ENCODE measurements at regions not wholly inside any gene's neighbourhood (a gene's known extent, or its start where the extent isn't known, plus 50 kb on each side); places are given as distances from the start of the nearest gene placed in this dataset.

DNA sequence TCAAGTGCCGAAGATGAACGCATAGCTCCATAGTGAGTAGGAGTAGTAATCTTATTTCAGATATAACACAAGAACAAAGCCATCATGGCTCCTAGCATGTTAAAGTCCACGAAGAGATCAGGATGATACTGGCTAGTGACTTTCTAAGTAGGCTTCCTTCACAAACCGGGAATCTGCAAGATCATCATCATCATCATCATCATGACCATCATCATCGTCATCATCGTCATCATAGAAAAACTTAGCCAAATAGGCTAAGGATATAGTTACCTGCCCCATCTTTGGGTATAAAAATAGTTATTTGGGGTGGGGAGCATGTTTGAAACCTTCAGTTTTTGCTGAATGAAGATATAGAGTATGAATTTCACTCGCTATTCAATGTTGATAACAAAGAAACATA, 57.9 kb downstream of the PYDC2 start:
- no peak overlapping the region for H3K27ac ChIP-seq
- no peak overlapping the region for H3K4me3 ChIP-seq
- intact Hi-C loops (cut with DNase I; ENCODE audit: low total_unique reads), result no loop called here
- no peaks in the 10 kb centered on the region for H3K9me3 ChIP-seq
- H3K36me3 ChIP-seq, result no peaks in the 10 kb centered on the region
- no peaks in the 10 kb centered on the region for H3K27me3 ChIP-seq
- in situ Hi-C loops (cut with MboI; ENCODE audit: low pct_ligation_motif_present in 1 of 4, low pct_unique_long_range_greater_than_20kb in 1 of 4, low sequenced_read_pairs in 3 of 4), result no loop called here
- DNase-seq, result no peak
- WGBS, 2 donors (ENCODE audit: low coverage in 1 of 2), result 79 to 85% methylated on average over 7 of the region's 7 CpGs
- TF ChIP-seq EP300 (IDR thresholded peaks at IDR 0.05; ENCODE audit: low read depth) (no peak), POLR2A (IDR thresholded peaks at IDR 0.05) (no peak), POLR2AphosphoS5 (IDR thresholded peaks at IDR 0.05) (no peak), CTCF (IDR thresholded peaks at IDR 0.05) (no peak)
- H3K4me1 ChIP-seq, result no peaks in the 10 kb centered on the region

DNA sequence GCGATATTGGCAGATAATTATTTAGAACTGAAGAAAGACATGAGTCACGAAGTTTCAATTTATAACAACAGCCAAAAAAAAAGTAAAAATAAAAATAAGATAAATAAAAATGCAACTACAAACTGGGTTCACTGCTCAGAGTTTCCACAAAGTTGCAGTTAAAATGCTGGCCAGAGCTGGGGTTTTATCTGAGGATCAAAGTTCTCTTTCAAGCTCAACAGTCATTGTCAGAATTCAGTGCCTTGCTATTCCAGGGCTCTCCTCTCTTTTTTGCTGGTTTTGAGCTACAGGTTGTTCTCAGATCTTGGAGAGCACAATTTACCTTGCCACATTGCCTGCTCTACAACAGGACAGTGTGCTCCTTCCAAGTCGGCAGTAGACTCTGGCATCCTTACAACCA, 60.1 kb downstream of the PYDC2 start:
- WGBS, 2 donors (ENCODE audit: low coverage in 1 of 2), result 82 to 83% methylated on average over 2 to 3 of the region's 3 CpGs
- no peak overlapping the region for H3K27ac ChIP-seq
- H3K4me1 ChIP-seq, result no peaks in the 10 kb centered on the region
- no peak for DNase-seq
- H3K36me3 ChIP-seq, result no peaks in the 10 kb centered on the region
- H3K9me3 ChIP-seq, result no peaks in the 10 kb centered on the region
- no peaks in the 10 kb centered on the region for H3K27me3 ChIP-seq
- intact Hi-C loops (cut with DNase I; ENCODE audit: low total_unique reads), result no loop called here
- TF ChIP-seq CTCF (IDR thresholded peaks at IDR 0.05) (no peak), EP300 (IDR thresholded peaks at IDR 0.05; ENCODE audit: low read depth) (no peak)
- in situ Hi-C loops (cut with MboI; ENCODE audit: low pct_ligation_motif_present in 1 of 4, low pct_unique_long_range_greater_than_20kb in 1 of 4, low sequenced_read_pairs in 3 of 4), result no loop called here
- no peak overlapping the region for H3K4me3 ChIP-seq

DNA sequence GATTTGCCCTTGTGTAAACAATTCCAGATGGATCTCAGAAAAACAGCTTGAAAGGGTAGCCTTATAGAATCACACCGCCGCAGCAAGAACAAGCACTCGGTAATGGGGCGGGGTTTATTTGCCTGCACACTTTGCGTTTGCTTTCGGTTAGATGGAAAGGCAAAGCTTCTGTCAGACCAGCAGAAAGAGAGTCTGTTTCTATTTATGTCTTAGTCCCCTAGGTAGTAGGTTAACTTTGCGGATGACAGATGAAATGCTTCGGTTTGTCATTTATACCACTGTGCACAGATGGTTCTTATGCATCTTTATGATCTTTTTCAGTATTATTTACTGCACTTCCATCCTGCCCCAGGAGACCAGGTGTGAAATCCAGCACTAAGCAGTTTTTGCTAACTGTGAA, 62.2 kb downstream of the PYDC2 start:
- in situ Hi-C loops (cut with MboI; ENCODE audit: low pct_ligation_motif_present in 1 of 4, low pct_unique_long_range_greater_than_20kb in 1 of 4, low sequenced_read_pairs in 3 of 4), result no loop called here
- no peaks in the 10 kb centered on the region for H3K36me3 ChIP-seq
- intact Hi-C loops (cut with DNase I; ENCODE audit: low total_unique reads), result no loop called here
- H3K4me1 ChIP-seq, result no peaks in the 10 kb centered on the region
- H3K27me3 ChIP-seq, result no peaks in the 10 kb centered on the region
- TF ChIP-seq POLR2A (IDR thresholded peaks at IDR 0.05), result no peak
- H3K9me3 ChIP-seq, result no peaks in the 10 kb centered on the region
- WGBS, 2 donors (ENCODE audit: low coverage in 1 of 2), result 46 to 70% methylated on average over 6 to 8 of the region's 8 CpGs
- H3K27ac ChIP-seq, result no peak overlapping the region
- no peak overlapping the region for H3K4me3 ChIP-seq
- no peak for DNase-seq

GRCh38 chr3:191528589-191528988, 67.6 kb downstream of the PYDC2 start:
- intact Hi-C loops (cut with DNase I; ENCODE audit: low total_unique reads) (no loop called here), in situ Hi-C loops (cut with MboI; ENCODE audit: low pct_ligation_motif_present in 1 of 4, low pct_unique_long_range_greater_than_20kb in 1 of 4, low sequenced_read_pairs in 3 of 4) (no loop called here)
- no peaks in the 10 kb centered on the region for H3K4me1 ChIP-seq

More at GRCh38 chr3:191528589-191528988, 67.6 kb downstream of the PYDC2 start:
- TF ChIP-seq POLR2AphosphoS5 (IDR thresholded peaks at IDR 0.05) (no peak), CTCF (IDR thresholded peaks at IDR 0.05) (no peak), EP300 (IDR thresholded peaks at IDR 0.05; ENCODE audit: low read depth) (no peak), POLR2A (IDR thresholded peaks at IDR 0.05) (no peak)
- Histone ChIP-seq H3K4me3 (no peak overlapping the region), H3K27ac (no peak overlapping the region), H3K27me3 (no peaks in the 10 kb centered on the region), H3K36me3 (no peaks in the 10 kb centered on the region), H3K9me3 (no peaks in the 10 kb centered on the region)
- DNase-seq, result no peak
- WGBS, 2 donors (ENCODE audit: low coverage in 1 of 2), result 40% methylated on average over 1 of the region's 1 CpG; no CpG with 5 or more reads in 1 of the 2 donors

Measured in transverse colon (tissue), 4 donors.